WERI-Rb-1 (cell line): ENCODE measurements at regions not wholly inside any gene's neighbourhood (a gene's known extent, or its start where the extent isn't known, plus 50 kb on each side); places are given as distances from the start of the nearest gene placed in this dataset.

Experiments
- DNase-seq: peaks from one replicate; pipeline ENCODE4 v3.0.0-alpha.2; 2020
- H3K27ac ChIP-seq: fragments of 250-450 bp; sonication (Bioruptor Pico); 2 replicates; pipeline ENCODE4 v1.5.1; 2020; ENCODE audit warnings: mild to moderate bottlenecking, moderate library complexity
- H3K27me3 ChIP-seq: fragments of 250-450 bp; sonication (Bioruptor Pico); 2 replicates; pipeline ENCODE4 v1.5.1; 2021; ENCODE audit warnings: mild to moderate bottlenecking, low read depth, moderate library complexity; ENCODE audit not compliant: insufficient read depth, severe bottlenecking
- H3K36me3 ChIP-seq: fragments of 250-450 bp; sonication (Bioruptor Pico); 2 replicates; pipeline ENCODE4 v1.5.1; 2020; ENCODE audit warnings: mild to moderate bottlenecking, moderate library complexity
- H3K4me3 ChIP-seq: 2 replicates; pipeline ENCODE4 v1.5.1; 2011; ENCODE audit warnings: low read depth, mild to moderate bottlenecking, control low read depth, low read length
- H3K9me3 ChIP-seq: fragments of 250-450 bp; sonication (Bioruptor Pico); 2 replicates; pipeline ENCODE4 v1.5.1; 2021; ENCODE audit warnings: mild to moderate bottlenecking, moderate library complexity; ENCODE audit not compliant: severe bottlenecking
- TF ChIP-seq, protein P1 (sequence below): IDR thresholded peaks from 2 replicates; pipeline ENCODE4 v1.5.1; 2011; ENCODE audit warnings: low read depth, mild to moderate bottlenecking, control low read depth, inconsistent platforms, low read length

- Histone ChIP-seq H3K36me3 (no peaks in the 10 kb centered on the region), H3K27ac (no peak overlapping the region), H3K27me3 (no peaks in the 10 kb centered on the region), H3K4me3 (peak overlapping the region; percentile 32), H3K9me3 (no peaks in the 10 kb centered on the region)
- TF ChIP-seq, protein P1, sequence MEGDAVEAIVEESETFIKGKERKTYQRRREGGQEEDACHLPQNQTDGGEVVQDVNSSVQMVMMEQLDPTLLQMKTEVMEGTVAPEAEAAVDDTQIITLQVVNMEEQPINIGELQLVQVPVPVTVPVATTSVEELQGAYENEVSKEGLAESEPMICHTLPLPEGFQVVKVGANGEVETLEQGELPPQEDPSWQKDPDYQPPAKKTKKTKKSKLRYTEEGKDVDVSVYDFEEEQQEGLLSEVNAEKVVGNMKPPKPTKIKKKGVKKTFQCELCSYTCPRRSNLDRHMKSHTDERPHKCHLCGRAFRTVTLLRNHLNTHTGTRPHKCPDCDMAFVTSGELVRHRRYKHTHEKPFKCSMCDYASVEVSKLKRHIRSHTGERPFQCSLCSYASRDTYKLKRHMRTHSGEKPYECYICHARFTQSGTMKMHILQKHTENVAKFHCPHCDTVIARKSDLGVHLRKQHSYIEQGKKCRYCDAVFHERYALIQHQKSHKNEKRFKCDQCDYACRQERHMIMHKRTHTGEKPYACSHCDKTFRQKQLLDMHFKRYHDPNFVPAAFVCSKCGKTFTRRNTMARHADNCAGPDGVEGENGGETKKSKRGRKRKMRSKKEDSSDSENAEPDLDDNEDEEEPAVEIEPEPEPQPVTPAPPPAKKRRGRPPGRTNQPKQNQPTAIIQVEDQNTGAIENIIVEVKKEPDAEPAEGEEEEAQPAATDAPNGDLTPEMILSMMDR: no peak
- peak; percentile 58 for DNase-seq
These were observed 1082.4 kb upstream of the MAP3K7 start for GRCh38 chr6:91669154-91669870.

DNA sequence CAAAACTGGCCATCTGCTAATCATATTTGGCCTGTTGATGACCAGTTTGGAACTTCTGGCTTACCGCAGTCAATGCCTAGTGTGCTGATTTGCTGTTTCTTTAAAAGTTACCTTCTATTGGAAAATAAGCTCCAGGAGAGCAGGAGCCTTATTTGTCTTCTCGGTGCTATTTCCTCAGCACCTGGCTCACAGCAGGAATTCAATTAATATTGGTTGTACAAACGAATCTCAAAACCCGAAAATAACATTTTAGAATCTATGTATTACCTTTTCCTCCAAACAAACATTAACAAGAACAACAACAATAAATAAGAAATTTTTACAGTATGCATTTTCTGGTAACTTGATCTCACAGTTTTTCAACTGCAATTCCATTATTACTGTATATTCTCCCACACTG lies 1080.7 kb upstream of the MAP3K7 start:
- Histone ChIP-seq H3K27ac (no peak overlapping the region), H3K36me3 (no peaks in the 10 kb centered on the region), H3K27me3 (no peaks in the 10 kb centered on the region), H3K4me3 (no peak overlapping the region), H3K9me3 (no peaks in the 10 kb centered on the region)
- no peak for DNase-seq
- TF ChIP-seq, protein P1: no peak

- TF ChIP-seq, protein P1: no peak
- no peaks in the 10 kb centered on the region for H3K9me3 ChIP-seq
- no peak overlapping the region for H3K4me3 ChIP-seq
- H3K36me3 ChIP-seq: no peaks in the 10 kb centered on the region
- DNase-seq: no peak
- no peak overlapping the region for H3K27ac ChIP-seq
- H3K27me3 ChIP-seq: no peaks in the 10 kb centered on the region
These were observed 1077.6 kb upstream of the MAP3K7 start for GRCh38 chr6:91664327-91664959.

GRCh38 chr6:91660893-91661292 lies 1074.0 kb upstream of the MAP3K7 start:
- no peak for DNase-seq
- H3K36me3 ChIP-seq: no peaks in the 10 kb centered on the region
- no peak overlapping the region for H3K27ac ChIP-seq
- no peaks in the 10 kb centered on the region for H3K27me3 ChIP-seq
- no peak overlapping the region for H3K4me3 ChIP-seq
- TF ChIP-seq, protein P1: no peak
- no peaks in the 10 kb centered on the region for H3K9me3 ChIP-seq

GRCh38 chr6:91659891-91660290 lies 1073.0 kb upstream of the MAP3K7 start:
- H3K27me3 ChIP-seq: no peaks in the 10 kb centered on the region
- H3K9me3 ChIP-seq: no peaks in the 10 kb centered on the region
- no peak overlapping the region for H3K27ac ChIP-seq
- TF ChIP-seq, protein P1: no peak
- DNase-seq: peak; percentile 51
- no peak overlapping the region for H3K4me3 ChIP-seq
- no peaks in the 10 kb centered on the region for H3K36me3 ChIP-seq
